ENCODE measurements at regions not wholly inside any gene's neighbourhood (a gene's known extent, or its start where the extent isn't known, plus 50 kb on each side); places are given as distances from the start of the nearest gene placed in this dataset.
"Not testable (repeated sequence)": the region's sequence is repeated elsewhere in the genome, so short reads cannot be mapped to it uniquely, and the experiment has no call there.

DNA sequence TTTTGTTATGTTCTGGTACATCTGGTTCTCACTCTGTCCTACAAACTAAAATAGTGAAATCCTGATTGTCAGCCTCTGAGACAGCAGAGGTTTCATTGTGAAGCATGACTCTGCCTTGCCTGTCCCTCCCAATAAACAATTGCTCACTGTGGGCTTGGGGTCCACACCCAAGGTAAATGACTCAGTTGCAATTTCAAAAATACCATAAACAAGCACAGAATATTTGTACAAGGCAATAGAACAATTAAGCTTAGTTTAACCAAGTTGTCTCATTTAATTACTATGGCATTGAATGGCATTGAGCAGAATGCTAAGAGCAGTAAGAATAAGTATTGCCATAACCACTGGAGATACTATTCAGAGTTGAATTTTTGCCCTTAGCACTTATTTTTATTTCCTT, 353.6 kb downstream of the SPRY2 start:
- H3K36me3 ChIP-seq (replicated peaks in 1 of 2; ENCODE audit: insufficient read depth in 1 of 2, low read depth in 2 of 2), result no peaks in the 10 kb centered on the region
- no peaks in the 10 kb centered on the region for H3K27me3 ChIP-seq
- DNase-seq (no peak), ATAC-seq (no peak)
- H3K4me3 ChIP-seq, result no peak overlapping the region
- TF ChIP-seq CTCF (IDR thresholded peaks at IDR 0.05), result no peak
- no peaks in the 10 kb centered on the region for H3K4me1 ChIP-seq
- intact Hi-C loops (cut with DNase I), result no loop called here
- H3K9me3 ChIP-seq, result no peaks in the 10 kb centered on the region
- H3K27ac ChIP-seq, result no peak overlapping the region

GRCh38 chr13:79986890-79987289, 354.0 kb downstream of the SPRY2 start:
- no peak for ATAC-seq
- intact Hi-C loops (cut with DNase I), result no loop called here
- Histone ChIP-seq H3K36me3 (replicated peaks in 1 of 2; ENCODE audit: insufficient read depth in 1 of 2, low read depth in 2 of 2) (no peaks in the 10 kb centered on the region), H3K4me1 (no peaks in the 10 kb centered on the region), H3K27ac (no peak overlapping the region), H3K9me3 (no peaks in the 10 kb centered on the region), H3K27me3 (no peaks in the 10 kb centered on the region), H3K4me3 (no peak overlapping the region)
- DNase-seq, result no peak
- TF ChIP-seq CTCF (IDR thresholded peaks at IDR 0.05), result no peak
- no peak for TF ChIP-seq POLR2A (IDR thresholded peaks at IDR 0.05)
- 81 to 92% methylated on average over 1 of the region's 1 CpG for WGBS, 2 donors

DNA sequence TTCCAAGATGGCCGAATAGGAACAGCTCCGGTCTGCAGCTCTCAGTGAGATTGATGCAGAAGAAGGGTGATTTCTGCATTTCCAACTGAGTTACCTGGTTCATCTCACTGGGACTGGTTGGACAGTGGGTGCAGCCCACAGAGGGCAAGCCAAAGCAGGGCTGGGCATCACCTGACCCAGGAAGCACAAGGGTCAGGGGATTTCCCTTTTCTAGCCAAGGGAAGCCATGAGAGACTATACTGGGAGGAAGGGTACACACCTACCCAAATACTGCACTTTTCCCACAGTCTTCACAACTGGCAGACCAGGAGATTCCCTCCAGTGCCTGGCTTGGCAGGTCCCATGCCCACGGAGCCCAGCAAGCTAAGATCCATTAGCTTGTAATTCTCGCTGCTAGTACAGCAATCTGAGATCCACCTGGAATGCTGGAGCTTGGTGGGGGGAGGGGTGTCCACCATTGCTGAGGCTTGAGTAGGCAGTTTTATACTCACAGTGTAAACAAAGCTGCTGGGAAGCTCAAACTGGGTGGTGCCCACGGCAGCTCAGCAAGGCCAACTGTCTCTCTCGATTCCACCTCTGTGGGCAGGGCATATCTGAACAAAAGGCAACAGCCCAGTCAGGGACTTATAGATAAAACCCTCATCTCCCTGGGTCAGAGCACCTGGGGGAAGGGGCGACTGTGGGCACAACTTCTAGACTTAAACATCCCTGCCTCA, 365.8 kb downstream of the SPRY2 start:
- H3K4me3 ChIP-seq; H3K36me3 ChIP-seq (replicated peaks in 1 of 2; ENCODE audit: insufficient read depth in 1 of 2, low read depth in 2 of 2); H3K27me3 ChIP-seq; H3K27ac ChIP-seq; ATAC-seq; intact Hi-C loops (cut with DNase I); H3K9me3 ChIP-seq; H3K4me1 ChIP-seq: not testable (repeated sequence)
- 61 to 81% methylated on average over 5 to 6 of the region's 7 CpGs for WGBS, 2 donors
- DNase-seq, result peak in 1 of 4 donors; percentile 10

- Histone ChIP-seq H3K27ac (no peak overlapping the region), H3K4me3 (no peak overlapping the region), H3K4me1 (no peaks in the 10 kb centered on the region), H3K27me3 (no peaks in the 10 kb centered on the region), H3K36me3 (replicated peaks in 1 of 2; ENCODE audit: insufficient read depth in 1 of 2, low read depth in 2 of 2) (no peaks in the 10 kb centered on the region), H3K9me3 (no peaks in the 10 kb centered on the region)
- ATAC-seq (no peak), DNase-seq (peak in 2 of 4 donors; percentile 7 to 18)
- TF ChIP-seq CTCF (IDR thresholded peaks at IDR 0.05) (peak in 6 of 7 experiments; percentile 33 to 54 (median 42)), POLR2A (IDR thresholded peaks at IDR 0.05) (no peak)
- intact Hi-C loops (cut with DNase I), result no loop called here
- whole genome bisulfite sequencing, 2 donors, result 86 to 91% methylated on average over 4 of the region's 4 CpGs
Observed at GRCh38 chr13:79973533-79973963, 367.4 kb downstream of the SPRY2 start.

GRCh38 chr13:79972066-79972569, 368.8 kb downstream of the SPRY2 start:
- H3K27ac ChIP-seq, result no peak overlapping the region
- no peaks in the 10 kb centered on the region for H3K36me3 ChIP-seq (replicated peaks in 1 of 2; ENCODE audit: insufficient read depth in 1 of 2, low read depth in 2 of 2)
- ATAC-seq, result no peak
- 74 to 86% methylated on average over 2 of the region's 2 CpGs for WGBS, 2 donors
- H3K9me3 ChIP-seq, result no peaks in the 10 kb centered on the region
- H3K4me3 ChIP-seq, result no peak overlapping the region
- H3K4me1 ChIP-seq, result no peaks in the 10 kb centered on the region
- DNase-seq, result no peak
- intact Hi-C loops (cut with DNase I), result no loop called here
- TF ChIP-seq CTCF (IDR thresholded peaks at IDR 0.05) (no peak), POLR2A (IDR thresholded peaks at IDR 0.05) (no peak)
- H3K27me3 ChIP-seq, result no peaks in the 10 kb centered on the region
